SK-N-SH (cell line): ENCODE measurements at regions not wholly inside any gene's neighbourhood (a gene's known extent, or its start where the extent isn't known, plus 50 kb on each side); places are given as distances from the start of the nearest gene placed in this dataset.

Experiments used
- CTCF ChIA-PET: fragments of 300-600, 350-600 bp; formaldehyde crosslinking; extraction: SDS; loops from one replicate; lab custom pipeline; 2021; lab: Yijun Ruan, JAX
- POLR2A ChIA-PET: fragments of 350-600 bp; sonication (Branson Sonifier 250); formaldehyde crosslinking; extraction: SDS; loops from one replicate; lab custom pipeline; 2020; ENCODE audit warnings: antibody characterized with exemption, inconsistent platforms; lab: Yijun Ruan, JAX
- DNase-seq: peaks from one replicate; pipeline ENCODE4 v3.0.0; 2012
- H2AFZ ChIP-seq: fragments of 200-600 bp; sonication (generic); 2 replicates; pipeline ENCODE4 v1.8.1; 2016; ENCODE audit warnings: antibody characterized with exemption, mild to moderate bottlenecking, low read depth
- H3F3A ChIP-seq: fragments of 200-600 bp; sonication (generic); replicated peaks from 2 replicates; pipeline ENCODE3; 2016; ENCODE audit warnings: antibody characterized with exemption, mild to moderate bottlenecking; ENCODE audit not compliant: insufficient read depth
- H3K27ac ChIP-seq, 2 experiments: fragments of 200-500 bp in 1 of 2; fragments of 200-600 bp in 1 of 2; sonication (Bioruptor generic) in 1 of 2; sonication (generic), shearing (Covaris generic) in 1 of 2; 2 replicates each; pipeline versions ENCODE4 v1.5.1 to v1.6.1; 2014 to 2016; ENCODE audit warnings: low read depth in 2 of 2, inconsistent platforms in 1 of 2, low read length in 1 of 2, mild to moderate bottlenecking in 1 of 2, mixed read lengths in 1 of 2
- H3K27me3 ChIP-seq: fragments of 200-600 bp; sonication (generic), shearing (Covaris generic); 2 replicates; pipeline ENCODE4 v1.6.1; 2016; ENCODE audit warnings: mixed run types; ENCODE audit not compliant: insufficient read depth
- H3K36me3 ChIP-seq, 2 experiments: fragments of 200-500 bp in 1 of 2; fragments of 200-600 bp in 1 of 2; sonication (Bioruptor generic) in 1 of 2; sonication (generic) in 1 of 2; replicated peaks in 1 of 2; 2 replicates each; pipeline versions ENCODE3 to v1.5.1; 2014 to 2016; ENCODE audit warnings: low read length in 1 of 2, mild to moderate bottlenecking in 1 of 2; ENCODE audit not compliant: insufficient read depth in 2 of 2, control insufficient read depth in 1 of 2
- H3K4me1 ChIP-seq, 2 experiments: fragments of 200-500 bp in 1 of 2; fragments of 200-600 bp in 1 of 2; sonication (Bioruptor generic) in 1 of 2; sonication (generic), shearing (Covaris generic) in 1 of 2; 2 replicates each; pipeline versions ENCODE4 v1.5.1 to v1.6.1; 2014 to 2016; ENCODE audit warnings: low read depth in 1 of 2, low read length in 1 of 2, mixed run types in 1 of 2; ENCODE audit not compliant: insufficient read depth in 2 of 2, control insufficient read depth in 1 of 2
- H3K4me2 ChIP-seq: fragments of 200-600 bp; sonication (generic), shearing (Covaris generic); 2 replicates; pipeline ENCODE4 v1.6.1; 2017; ENCODE audit warnings: mixed run types
- H3K4me3 ChIP-seq, 2 experiments: fragments of 200-500 bp in 1 of 2; fragments of 200-600 bp in 1 of 2; sonication (Bioruptor generic) in 1 of 2; sonication (generic), shearing (Covaris generic) in 1 of 2; 2 replicates each; pipeline versions ENCODE4 v1.5.1 to v1.8.1; 2014 to 2016; ENCODE audit warnings: low read depth in 2 of 2, inconsistent platforms in 1 of 2, low read length in 1 of 2, mild to moderate bottlenecking in 1 of 2, mixed read lengths in 1 of 2, moderate library complexity in 1 of 2
- H3K79me2 ChIP-seq: fragments of 200-600 bp; sonication (generic); 2 replicates; pipeline ENCODE4 v1.8.1; 2017; ENCODE audit warnings: mild to moderate bottlenecking; ENCODE audit not compliant: insufficient read depth
- H3K9ac ChIP-seq: fragments of 200-600 bp; sonication (generic); 2 replicates; pipeline ENCODE4 v1.6.1; 2017; ENCODE audit warnings: mixed run types
- H3K9me2 ChIP-seq: fragments of 200-600 bp; sonication (generic); 2 replicates; pipeline ENCODE4 v1.6.1; 2017; ENCODE audit warnings: mixed run types
- H3K9me3 ChIP-seq: fragments of 200-600 bp; sonication (generic); 2 replicates; pipeline ENCODE4 v1.6.1; 2017; ENCODE audit warnings: mixed run types, mild to moderate bottlenecking, moderate library complexity
- H4K20me1 ChIP-seq: fragments of 200-600 bp; sonication (generic); 2 replicates; pipeline ENCODE4 v1.6.1; 2017; ENCODE audit warnings: mild to moderate bottlenecking, mixed run types; ENCODE audit not compliant: insufficient read depth
- CHD2 ChIP-seq: fragments of 150-350 bp; IDR thresholded peaks from 2 replicates; pipeline ENCODE4 v1.6.1; 2018; ENCODE audit warnings: low read length; ENCODE audit not compliant: partially characterized antibody
- FOSL2 ChIP-seq: IDR thresholded peaks from 2 replicates; pipeline ENCODE4 v1.4.0; 2012; ENCODE audit warnings: low read depth, mild to moderate bottlenecking, moderate library complexity, borderline replicate concordance
- FOXJ3 ChIP-seq: sonication (generic); formaldehyde crosslinking; IDR thresholded peaks from 2 replicates; pipeline ENCODE4 v1.5.1; 2020; ENCODE audit warnings: mild to moderate bottlenecking, missing genetic modification reagents
- GATA2 ChIP-seq: sonication (generic); formaldehyde crosslinking; IDR thresholded peaks from 2 replicates; pipeline ENCODE4 v1.5.0; 2020; ENCODE audit warnings: mild to moderate bottlenecking, missing genetic modification reagents
- NFIC ChIP-seq: IDR thresholded peaks from 2 replicates; pipeline ENCODE4 v1.4.0; 2012; ENCODE audit warnings: borderline replicate concordance
- NRF1 ChIP-seq: IDR thresholded peaks from 2 replicates; pipeline ENCODE4 v1.6.1; 2012; ENCODE audit warnings: low read depth, mild to moderate bottlenecking, low read length
- RAD21 ChIP-seq: IDR thresholded peaks from 2 replicates; pipeline ENCODE4 v1.6.1; 2012; ENCODE audit warnings: mild to moderate bottlenecking, low read length
- RCOR1 ChIP-seq: fragments of 150-350 bp; IDR thresholded peaks from 2 replicates; pipeline ENCODE4 v1.6.1; 2017; ENCODE audit warnings: antibody characterized with exemption, low read length
- RFX5 ChIP-seq: IDR thresholded peaks from 2 replicates; pipeline ENCODE4 v1.6.1; 2012; ENCODE audit warnings: mild to moderate bottlenecking, improper control_type of control experiment, low read length
- TCF12 ChIP-seq: IDR thresholded peaks from 2 replicates; pipeline ENCODE4 v1.4.0; 2012
- TEAD4 ChIP-seq: IDR thresholded peaks from 2 replicates; pipeline ENCODE4 v1.4.0; 2012; ENCODE audit warnings: mild to moderate bottlenecking, borderline replicate concordance; ENCODE audit not compliant: insufficient read depth
- WGBS: methylation state at CpG from one replicate; pipeline ENCODE4 v1.1.6; 2017; ENCODE audit warnings: low lambda C conversion rate; 5-methylcytosine and 5-hydroxymethylcytosine counted together
- TF ChIP-seq, protein P1 (sequence below): IDR thresholded peaks from 2 replicates; pipeline ENCODE4; 2012
- TF ChIP-seq, protein P2 (sequence below): fragments of 200-600 bp; sonication (generic); IDR thresholded peaks from 2 replicates; pipeline ENCODE4 v1.6.1; 2017; ENCODE audit warnings: antibody characterized with exemption, mild to moderate bottlenecking, moderate library complexity
- TF ChIP-seq, protein P3 (sequence below): IDR thresholded peaks from 2 replicates; pipeline ENCODE4 v1.4.0; 2012; ENCODE audit warnings: low read depth

DNA sequence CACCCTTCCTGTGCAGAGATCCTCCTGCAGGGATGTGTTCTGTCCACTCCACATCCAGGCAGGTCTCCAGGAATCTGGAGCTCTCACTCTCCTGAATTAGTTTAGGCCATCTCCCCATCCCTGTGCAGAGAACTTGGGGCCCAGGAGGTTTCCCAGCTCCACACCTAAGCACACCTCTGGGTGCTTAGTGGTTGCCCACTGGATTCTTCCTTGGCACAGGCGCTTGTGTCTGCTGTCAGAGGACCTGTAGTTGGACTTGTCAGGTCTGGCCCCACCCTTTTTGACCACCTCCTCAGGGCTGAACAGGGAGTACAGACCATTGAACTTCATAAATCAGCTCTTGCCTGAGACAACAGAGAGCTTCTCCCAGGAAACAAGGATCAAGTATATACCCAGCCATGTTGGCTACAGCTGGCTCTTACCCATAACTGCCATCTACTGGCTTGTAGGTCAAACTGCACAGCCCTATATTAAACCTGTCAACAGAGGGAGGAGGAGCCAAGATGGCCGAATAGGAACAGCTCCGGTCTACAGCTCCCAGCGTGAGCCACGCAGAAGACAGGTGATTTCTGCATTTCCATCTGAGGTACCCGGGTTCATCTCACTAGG, 275.5 kb downstream of the PPARGC1A start:
- POLR2A ChIA-PET, result no interaction called here
- Histone ChIP-seq H3K36me3 (no peaks in the 10 kb centered on the region), H4K20me1 (no peaks in the 10 kb centered on the region), H2AFZ (no peak overlapping the region), H3K9ac (no peak overlapping the region), H3K9me3 (no peaks in the 10 kb centered on the region), H3K4me1 (no peaks in the 10 kb centered on the region), H3K27ac (no peak overlapping the region), H3K79me2 (no peaks in the 10 kb centered on the region)
- no peak for TF ChIP-seq GATA2 (CRISPR knock-in tag)
- no peak for TF ChIP-seq TEAD4
- no peak for TF ChIP-seq NRF1
- TF ChIP-seq CHD2, result no peak
- TF ChIP-seq, protein P1, sequence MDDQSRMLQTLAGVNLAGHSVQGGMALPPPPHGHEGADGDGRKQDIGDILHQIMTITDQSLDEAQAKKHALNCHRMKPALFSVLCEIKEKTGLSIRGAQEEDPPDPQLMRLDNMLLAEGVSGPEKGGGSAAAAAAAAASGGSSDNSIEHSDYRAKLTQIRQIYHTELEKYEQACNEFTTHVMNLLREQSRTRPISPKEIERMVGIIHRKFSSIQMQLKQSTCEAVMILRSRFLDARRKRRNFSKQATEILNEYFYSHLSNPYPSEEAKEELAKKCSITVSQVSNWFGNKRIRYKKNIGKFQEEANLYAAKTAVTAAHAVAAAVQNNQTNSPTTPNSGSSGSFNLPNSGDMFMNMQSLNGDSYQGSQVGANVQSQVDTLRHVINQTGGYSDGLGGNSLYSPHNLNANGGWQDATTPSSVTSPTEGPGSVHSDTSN, result no peak
- TF ChIP-seq RCOR1, result no peak
- TF ChIP-seq, protein P2, sequence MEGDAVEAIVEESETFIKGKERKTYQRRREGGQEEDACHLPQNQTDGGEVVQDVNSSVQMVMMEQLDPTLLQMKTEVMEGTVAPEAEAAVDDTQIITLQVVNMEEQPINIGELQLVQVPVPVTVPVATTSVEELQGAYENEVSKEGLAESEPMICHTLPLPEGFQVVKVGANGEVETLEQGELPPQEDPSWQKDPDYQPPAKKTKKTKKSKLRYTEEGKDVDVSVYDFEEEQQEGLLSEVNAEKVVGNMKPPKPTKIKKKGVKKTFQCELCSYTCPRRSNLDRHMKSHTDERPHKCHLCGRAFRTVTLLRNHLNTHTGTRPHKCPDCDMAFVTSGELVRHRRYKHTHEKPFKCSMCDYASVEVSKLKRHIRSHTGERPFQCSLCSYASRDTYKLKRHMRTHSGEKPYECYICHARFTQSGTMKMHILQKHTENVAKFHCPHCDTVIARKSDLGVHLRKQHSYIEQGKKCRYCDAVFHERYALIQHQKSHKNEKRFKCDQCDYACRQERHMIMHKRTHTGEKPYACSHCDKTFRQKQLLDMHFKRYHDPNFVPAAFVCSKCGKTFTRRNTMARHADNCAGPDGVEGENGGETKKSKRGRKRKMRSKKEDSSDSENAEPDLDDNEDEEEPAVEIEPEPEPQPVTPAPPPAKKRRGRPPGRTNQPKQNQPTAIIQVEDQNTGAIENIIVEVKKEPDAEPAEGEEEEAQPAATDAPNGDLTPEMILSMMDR, result peak; percentile 54
- no peak for TF ChIP-seq NFIC
- no peak for TF ChIP-seq TCF12
- no peak for TF ChIP-seq FOSL2
- TF ChIP-seq FOXJ3 (CRISPR knock-in tag), result no peak
- no peak for TF ChIP-seq RFX5
- TF ChIP-seq RAD21, result peak; percentile 37
- TF ChIP-seq, protein P3, sequence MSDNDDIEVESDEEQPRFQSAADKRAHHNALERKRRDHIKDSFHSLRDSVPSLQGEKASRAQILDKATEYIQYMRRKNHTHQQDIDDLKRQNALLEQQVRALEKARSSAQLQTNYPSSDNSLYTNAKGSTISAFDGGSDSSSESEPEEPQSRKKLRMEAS, result no peak
- TF ChIP-seq, all 33 proteins: peak for 2
- H3F3A ChIP-seq, result no peaks in the 10 kb centered on the region
- CTCF ChIA-PET, result interaction anchor here (1.0 to 1.4 kb wide), 3 partner anchors 9 to 479 kb away, joined by 3 to 5 read pairs (median 5); no protein-coding TSS in a partner anchor
- H3K9me2 ChIP-seq, result no peaks in the 10 kb centered on the region
- peak; percentile 33 for DNase-seq
- H3K4me3 ChIP-seq, result no peak overlapping the region
- H3K4me2 ChIP-seq, result no peak overlapping the region
- 19% methylated on average over 3 of the region's 6 CpGs for WGBS
- H3K27me3 ChIP-seq, result no peaks in the 10 kb centered on the region

DNA sequence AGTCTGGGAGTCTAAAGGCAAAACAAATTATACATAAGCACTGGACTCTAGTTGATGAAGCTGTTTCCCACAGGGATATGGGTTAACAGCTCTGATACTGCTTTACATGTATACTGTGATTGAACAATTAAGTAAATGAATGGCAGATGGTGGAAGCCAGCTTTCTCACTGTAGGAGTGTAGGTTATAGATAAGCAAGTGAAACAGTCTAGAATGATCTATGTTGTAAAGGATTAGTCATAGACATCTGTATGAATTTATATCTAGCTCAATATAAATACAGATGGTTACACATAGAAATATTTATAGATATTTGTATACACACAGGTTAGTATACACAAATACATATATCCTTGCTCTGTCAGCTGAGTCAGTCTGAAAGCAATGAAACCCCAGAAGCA, 276.1 kb downstream of the PPARGC1A start:
- POLR2A ChIA-PET, result no interaction called here
- DNase-seq, result no peak
- CTCF ChIA-PET, result interaction anchor here (1.0 to 1.4 kb wide), 3 partner anchors 9 to 478 kb away, joined by 3 to 5 read pairs (median 5); no protein-coding TSS in a partner anchor

More for the DNA sequence above, 276.1 kb downstream of the PPARGC1A start:
- H3K9me2 ChIP-seq, result no peaks in the 10 kb centered on the region
- H3K27me3 ChIP-seq, result no peaks in the 10 kb centered on the region
- no peak overlapping the region for H3K27ac ChIP-seq
- H3K36me3 ChIP-seq, result no peaks in the 10 kb centered on the region
- H3K9ac ChIP-seq, result no peak overlapping the region
- no peaks in the 10 kb centered on the region for H3K79me2 ChIP-seq
- H4K20me1 ChIP-seq, result no peaks in the 10 kb centered on the region
- H2AFZ ChIP-seq, result no peak overlapping the region
- H3K9me3 ChIP-seq, result no peaks in the 10 kb centered on the region
- no peaks in the 10 kb centered on the region for H3F3A ChIP-seq
- TF ChIP-seq, protein P1, result no peak
- no peak overlapping the region for H3K4me3 ChIP-seq
- H3K4me2 ChIP-seq, result no peak overlapping the region
- H3K4me1 ChIP-seq, result no peaks in the 10 kb centered on the region
